Activated CD4-positive, alpha-beta T cell treated with anti-CD3 and anti-CD28 coated beads, Interleukin-2, amount 50 U/mL, for 4 hours (primary cell): ENCODE measurements at regions not wholly inside any gene's neighbourhood (a gene's known extent, or its start where the extent isn't known, plus 50 kb on each side); places are given as distances from the start of the nearest gene placed in this dataset.
"Not testable (repeated sequence)": the region's sequence is repeated elsewhere in the genome, so short reads cannot be mapped to it uniquely, and the experiment has no call there.

ENCODE experiments used
- DNase-seq, 2 experiments: peaks; one replicate each; pipeline ENCODE4 v3.0.0-alpha.2; 2020

GRCh38 chr4:3936184-3936583 is 170.0 kb downstream of the ADRA2C start:
- no peak for DNase-seq

GRCh38 chr4:3937849-3938562 is 171.8 kb downstream of the ADRA2C start:
- DNase-seq: not testable (repeated sequence)

GRCh38 chr4:3938676-3939075 is 172.5 kb downstream of the ADRA2C start:
- not testable (repeated sequence) for DNase-seq

- DNase-seq: not testable (repeated sequence)
These were observed 173.9 kb downstream of the ADRA2C start for GRCh38 chr4:3939954-3940591.

- not testable (repeated sequence) for DNase-seq
These were observed 175.7 kb downstream of the ADRA2C start for GRCh38 chr4:3941735-3942522.

- peak; percentile 23 to 36 for DNase-seq
These were observed 176.4 kb downstream of the ADRA2C start for GRCh38 chr4:3942569-3942971.

- not testable (repeated sequence) for DNase-seq
These were observed 176.9 kb downstream of the ADRA2C start for GRCh38 chr4:3943051-3943450.

- DNase-seq: no peak
These were observed 179.5 kb downstream of the ADRA2C start for GRCh38 chr4:3945511-3946290.

- DNase-seq: not testable (repeated sequence)
These were observed 180.4 kb downstream of the ADRA2C start for GRCh38 chr4:3946553-3946952.

GRCh38 chr4:3947761-3948160 is 181.6 kb downstream of the ADRA2C start:
- not testable (repeated sequence) for DNase-seq

- not testable (repeated sequence) for DNase-seq
These were observed 182.0 kb downstream of the ADRA2C start for GRCh38 chr4:3948210-3948609.

- not testable (repeated sequence) for DNase-seq
These were observed 183.7 kb downstream of the ADRA2C start for GRCh38 chr4:3949916-3950315.

- not testable (repeated sequence) for DNase-seq
These were observed 186.4 kb downstream of the ADRA2C start for GRCh38 chr4:3952443-3953139.

GRCh38 chr4:3953140-3953489 is 186.9 kb downstream of the ADRA2C start:
- DNase-seq: not testable (repeated sequence)

- DNase-seq: peak; percentile 62 to 68
These were observed 188.5 kb downstream of the ADRA2C start for GRCh38 chr4:3954540-3955320.

GRCh38 chr4:3955321-3956164 is 189.4 kb downstream of the ADRA2C start:
- peak; percentile 99 for DNase-seq

GRCh38 chr4:3956165-3956867 is 190.1 kb downstream of the ADRA2C start:
- DNase-seq: not testable (repeated sequence)

- DNase-seq: not testable (repeated sequence)
These were observed 195.0 kb downstream of the ADRA2C start for GRCh38 chr4:3961091-3961672.

- not testable (repeated sequence) for DNase-seq
These were observed 198.5 kb downstream of the ADRA2C start for GRCh38 chr4:3964572-3965278.
